Testis (tissue), 2 donors: ENCODE measurements at regions not wholly inside any gene's neighbourhood (a gene's known extent, or its start where the extent isn't known, plus 50 kb on each side); places are given as distances from the start of the nearest gene placed in this dataset.

Source experiments
- POLR2A ChIP-seq: fragments of 450-650 bp; IDR thresholded peaks from one replicate; pipeline ENCODE4 v1.6.1; 2017; ENCODE audit warnings: antibody characterized with exemption, mild to moderate bottlenecking, moderate library complexity
- TF ChIP-seq, protein P1 (sequence below), 3 experiments: fragments of 450-650 bp in 2 of 3; fragments of 200-600 bp in 1 of 3; sonication (generic) in 1 of 3; IDR thresholded peaks; one replicate each; pipeline ENCODE4 v1.5.1; 2016 to 2019; ENCODE audit warnings: antibody characterized with exemption in 3 of 3, mild to moderate bottlenecking in 2 of 3, moderate library complexity in 1 of 3

DNA sequence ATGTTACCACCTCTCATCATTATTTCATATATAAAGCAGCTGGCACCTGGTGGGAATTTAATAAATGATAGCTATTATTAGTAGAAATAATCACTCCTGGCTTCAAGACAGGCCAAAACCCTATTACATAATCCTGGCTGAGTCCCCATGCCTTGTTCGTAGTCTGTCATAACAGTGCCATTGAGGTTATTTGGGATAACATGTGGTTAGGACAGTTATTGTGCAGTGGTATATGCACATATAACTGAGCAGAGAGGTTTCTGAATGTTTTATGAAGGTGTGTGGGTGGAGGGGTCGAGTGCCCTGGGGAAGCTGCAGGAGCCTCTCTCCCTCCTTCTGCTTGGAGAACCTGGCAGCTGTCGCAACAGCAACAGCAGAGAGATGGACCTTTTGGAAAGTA lies 162.4 kb upstream of the NABP1 start:
- TF ChIP-seq, protein P1, sequence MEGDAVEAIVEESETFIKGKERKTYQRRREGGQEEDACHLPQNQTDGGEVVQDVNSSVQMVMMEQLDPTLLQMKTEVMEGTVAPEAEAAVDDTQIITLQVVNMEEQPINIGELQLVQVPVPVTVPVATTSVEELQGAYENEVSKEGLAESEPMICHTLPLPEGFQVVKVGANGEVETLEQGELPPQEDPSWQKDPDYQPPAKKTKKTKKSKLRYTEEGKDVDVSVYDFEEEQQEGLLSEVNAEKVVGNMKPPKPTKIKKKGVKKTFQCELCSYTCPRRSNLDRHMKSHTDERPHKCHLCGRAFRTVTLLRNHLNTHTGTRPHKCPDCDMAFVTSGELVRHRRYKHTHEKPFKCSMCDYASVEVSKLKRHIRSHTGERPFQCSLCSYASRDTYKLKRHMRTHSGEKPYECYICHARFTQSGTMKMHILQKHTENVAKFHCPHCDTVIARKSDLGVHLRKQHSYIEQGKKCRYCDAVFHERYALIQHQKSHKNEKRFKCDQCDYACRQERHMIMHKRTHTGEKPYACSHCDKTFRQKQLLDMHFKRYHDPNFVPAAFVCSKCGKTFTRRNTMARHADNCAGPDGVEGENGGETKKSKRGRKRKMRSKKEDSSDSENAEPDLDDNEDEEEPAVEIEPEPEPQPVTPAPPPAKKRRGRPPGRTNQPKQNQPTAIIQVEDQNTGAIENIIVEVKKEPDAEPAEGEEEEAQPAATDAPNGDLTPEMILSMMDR (IDR thresholded peaks at IDR 0.05): no peak
- TF ChIP-seq POLR2A: no peak
